H9 (cell line): ENCODE measurements at regions not wholly inside any gene's neighbourhood (a gene's known extent, or its start where the extent isn't known, plus 50 kb on each side); places are given as distances from the start of the nearest gene placed in this dataset.

Experiments used
- DNase-seq: peaks from one replicate; pipeline ENCODE4 v3.0.0-alpha.2; 2017
- H2AFZ ChIP-seq: one replicate; pipeline ENCODE4 v1.6.1; 2013; ENCODE audit warnings: mild to moderate bottlenecking, low read length, control low read depth, moderate library complexity
- H2AK5ac ChIP-seq: 2 replicates; pipeline ENCODE4 v1.6.1; 2013; ENCODE audit warnings: low read length, control low read depth, mixed read lengths; ENCODE audit not compliant: insufficient read length
- H2BK120ac ChIP-seq: one replicate; pipeline ENCODE4 v1.6.1; 2013; ENCODE audit warnings: low read depth, mild to moderate bottlenecking, low read length, control low read depth, inconsistent platforms; ENCODE audit not compliant: poor library complexity, severe bottlenecking
- H2BK12ac ChIP-seq: 2 replicates; pipeline ENCODE4 v1.6.1; 2013; ENCODE audit warnings: low read length, control low read depth, mixed read lengths, low read depth; ENCODE audit not compliant: insufficient read length
- H2BK15ac ChIP-seq: 2 replicates; pipeline ENCODE4 v1.6.1; 2013; ENCODE audit warnings: low read depth, low read length, control low read depth
- H2BK20ac ChIP-seq: one replicate; pipeline ENCODE4 v1.6.1; 2013; ENCODE audit warnings: low read depth, mild to moderate bottlenecking, low read length, control low read depth, inconsistent platforms; ENCODE audit not compliant: poor library complexity, severe bottlenecking
- H2BK5ac ChIP-seq: 2 replicates; pipeline ENCODE4 v1.6.1; 2013; ENCODE audit warnings: low read length, control low read depth, mixed read lengths; ENCODE audit not compliant: insufficient read length
- H3K14ac ChIP-seq: 2 replicates; pipeline ENCODE4 v1.6.1; 2013; ENCODE audit warnings: low read length, control low read depth; ENCODE audit not compliant: insufficient read depth
- H3K18ac ChIP-seq: 2 replicates; pipeline ENCODE4 v1.6.1; 2013; ENCODE audit warnings: low read depth, mild to moderate bottlenecking, mixed read lengths, low read length, control low read depth; ENCODE audit not compliant: insufficient read length
- H3K23ac ChIP-seq: 2 replicates; pipeline ENCODE4 v1.6.1; 2013; ENCODE audit warnings: low read length, control low read depth, mixed read lengths, low read depth; ENCODE audit not compliant: insufficient read length
- H3K23me2 ChIP-seq: 2 replicates; pipeline ENCODE4 v1.6.1; 2013; ENCODE audit warnings: low read depth, mild to moderate bottlenecking, mixed read lengths, low read length, control low read depth; ENCODE audit not compliant: insufficient read length, poor library complexity, severe bottlenecking
- H3K27ac ChIP-seq: 2 replicates; pipeline ENCODE4 v1.5.1; 2013; ENCODE audit warnings: low read length, control low read depth, mixed read lengths, low read depth; ENCODE audit not compliant: insufficient read length
- H3K27me3 ChIP-seq: 2 replicates; pipeline ENCODE4 v1.6.1; 2013; ENCODE audit warnings: low read length, control low read depth, inconsistent platforms; ENCODE audit not compliant: insufficient read depth
- H3K4ac ChIP-seq: 2 replicates; pipeline ENCODE4 v1.6.1; 2013; ENCODE audit warnings: low read depth, mild to moderate bottlenecking, control low read depth, inconsistent platforms, low read length, moderate library complexity
- H3K4me1 ChIP-seq: 2 replicates; pipeline ENCODE4 v1.6.1; 2013; ENCODE audit warnings: low read length, control low read depth, inconsistent platforms; ENCODE audit not compliant: insufficient read depth
- H3K4me2 ChIP-seq: 2 replicates; pipeline ENCODE4 v1.6.1; 2013; ENCODE audit warnings: low read length, control low read depth, mixed read lengths; ENCODE audit not compliant: insufficient read length, insufficient read depth
- H3K56ac ChIP-seq: 2 replicates; pipeline ENCODE4 v1.6.1; 2013; ENCODE audit warnings: low read depth, mild to moderate bottlenecking, mixed read lengths, low read length, control low read depth; ENCODE audit not compliant: insufficient read length
- H3K79me1 ChIP-seq: 2 replicates; pipeline ENCODE4 v1.6.1; 2013; ENCODE audit warnings: low read depth, mild to moderate bottlenecking, moderate library complexity, low read length, control low read depth, inconsistent platforms; ENCODE audit not compliant: insufficient read depth, poor library complexity, severe bottlenecking
- H3K79me2 ChIP-seq: 2 replicates; pipeline ENCODE4 v1.6.1; 2013; ENCODE audit warnings: low read length, control low read depth, inconsistent platforms; ENCODE audit not compliant: insufficient read depth
- H3K9ac ChIP-seq: 2 replicates; pipeline ENCODE4 v1.6.1; 2013; ENCODE audit warnings: low read length, control low read depth, mixed read lengths; ENCODE audit not compliant: insufficient read length; ENCODE audit errors: extremely low read depth
- H3K9me3 ChIP-seq: one replicate; pipeline ENCODE4 v1.6.1; 2013; ENCODE audit warnings: low read depth, low read length, inconsistent platforms; ENCODE audit not compliant: control insufficient read depth
- H3T11ph ChIP-seq: one replicate; pipeline ENCODE4 v1.6.1; 2013; ENCODE audit warnings: mild to moderate bottlenecking, low read length, control low read depth, inconsistent platforms
- H4K20me1 ChIP-seq: one replicate; pipeline ENCODE4 v1.6.1; 2013; ENCODE audit not compliant: control insufficient read depth, insufficient read length, insufficient read depth
- H4K5ac ChIP-seq: 2 replicates; pipeline ENCODE4 v1.6.1; 2013; ENCODE audit warnings: low read depth, mild to moderate bottlenecking, mixed read lengths, low read length, control low read depth; ENCODE audit not compliant: insufficient read length
- H4K8ac ChIP-seq: replicated peaks from 2 replicates; pipeline ENCODE4 v1.6.1; 2013; ENCODE audit warnings: low read length, control low read depth, mixed read lengths, low read depth; ENCODE audit not compliant: insufficient read length
- H4K91ac ChIP-seq: 2 replicates; pipeline ENCODE4 v1.6.1; 2013; ENCODE audit warnings: low read depth, mild to moderate bottlenecking, moderate library complexity, mixed read lengths, low read length, control low read depth; ENCODE audit not compliant: insufficient read length
- H3K27ac Mint-ChIP-seq, 3 experiments: 2 replicates in 2 of 3; 3 replicates in 1 of 3; pipeline ENCODE4 v1.8.0; 2020 to 2021; ENCODE audit warnings: mixed read lengths in 3 of 3, mild to moderate bottlenecking in 1 of 3, moderate library complexity in 1 of 3
- H3K27me3 Mint-ChIP-seq: 2 replicates; pipeline ENCODE4 v1.8.0; 2021; ENCODE audit warnings: low read depth, mild to moderate bottlenecking, moderate library complexity, mixed read lengths
- H3K36me3 Mint-ChIP-seq, 3 experiments: 2 replicates in 2 of 3; 3 replicates in 1 of 3; pipeline ENCODE4 v1.8.0; 2020 to 2021; ENCODE audit warnings: low read depth in 3 of 3, mixed read lengths in 3 of 3; ENCODE audit not compliant: insufficient read depth in 1 of 3
- H3K4me1 Mint-ChIP-seq, 2 experiments: 2 replicates each; pipeline ENCODE4 v1.8.0; 2020; ENCODE audit warnings: mixed read lengths in 2 of 2
- H3K4me3 Mint-ChIP-seq, 2 experiments: 2 replicates in 1 of 2; 3 replicates in 1 of 2; pipeline ENCODE4 v1.8.0; 2020 to 2021; ENCODE audit warnings: mild to moderate bottlenecking in 2 of 2, mixed read lengths in 2 of 2, moderate library complexity in 1 of 2
- H3K9me3 Mint-ChIP-seq, 2 experiments: 2 replicates in 1 of 2; 3 replicates in 1 of 2; pipeline ENCODE4 v1.8.0; 2020; ENCODE audit warnings: mild to moderate bottlenecking in 2 of 2, mixed read lengths in 2 of 2, moderate library complexity in 1 of 2
- WGBS: extraction: QIAGEN DNeasy Blood & Tissue Kit; methylation state at CpG from one replicate; pipeline ENCODE4 v1.1.7; 2013; ENCODE audit warnings: missing lambda C conversion rate, low lambda C conversion rate, mixed read lengths; ENCODE audit not compliant: insufficient read length; ENCODE audit errors: extremely low coverage; 5-methylcytosine and 5-hydroxymethylcytosine counted together
- TF ChIP-seq, protein P1 (sequence below): fragments of 200-600 bp; sonication (generic); conservative IDR thresholded peaks from 3 replicates; pipeline ENCODE4 v1.8.0; 2021; ENCODE audit warnings: antibody characterized with exemption, mild to moderate bottlenecking

DNA sequence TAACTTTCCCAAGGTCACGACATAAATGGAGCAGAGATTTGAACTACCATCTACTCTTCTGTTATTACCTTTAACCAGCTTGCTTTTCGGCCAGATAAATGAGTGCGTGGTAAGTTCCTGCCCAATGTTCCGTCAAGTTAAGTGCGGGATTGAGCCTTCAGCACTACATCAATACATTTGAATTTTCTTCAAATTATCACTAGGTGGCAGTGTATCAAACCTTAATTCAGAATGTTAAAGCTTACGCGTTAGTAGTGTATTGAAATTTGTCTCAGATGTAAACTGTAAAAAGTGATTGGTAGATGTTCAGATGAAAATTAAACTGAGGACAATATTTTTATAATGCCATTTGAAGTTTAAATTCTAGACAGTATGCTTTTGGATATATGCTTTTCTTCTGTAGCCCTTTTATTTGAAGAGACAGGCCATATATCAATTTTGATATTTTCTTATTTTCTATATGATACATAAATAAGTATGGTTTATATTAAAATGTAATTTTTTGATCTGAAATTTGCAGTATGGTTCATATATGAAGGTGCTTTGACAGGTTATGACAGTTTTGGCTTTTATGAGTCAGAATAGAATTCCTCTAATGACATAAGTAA, 681.3 kb downstream of the ADCYAP1 start:
- no peak overlapping the region for H3K4me2 ChIP-seq
- no peak overlapping the region for H2BK120ac ChIP-seq
- H3K14ac ChIP-seq: no peak overlapping the region

More for the DNA sequence above, 681.3 kb downstream of the ADCYAP1 start:
- Mint-ChIP-seq H3K27ac (no peak overlapping the region), H3K4me3 (no peak overlapping the region), H3K4me1 (no peaks in the 10 kb centered on the region; a peak in 1 of 4 replicates), H3K36me3 (no peaks in the 10 kb centered on the region), H3K27me3 (peaks cover 9% of the 10 kb centered on the region), H3K9me3 (no peaks in the 10 kb centered on the region)
- Histone ChIP-seq H3K27ac (no peak overlapping the region), H3K4ac (no peak overlapping the region), H2AK5ac (no peak overlapping the region), H3K9ac (no peak overlapping the region), H3K4me1 (no peaks in the 10 kb centered on the region), H3T11ph (no peak overlapping the region), H4K20me1 (no peaks in the 10 kb centered on the region), H4K8ac (no peak overlapping the region), H2BK5ac (no peak overlapping the region), H3K18ac (no peak overlapping the region), H3K79me1 (no peaks in the 10 kb centered on the region), H3K56ac (no peak overlapping the region), H4K5ac (no peak overlapping the region), H3K27me3 (no peaks in the 10 kb centered on the region), H3K79me2 (no peaks in the 10 kb centered on the region), H2BK20ac (no peak overlapping the region), H2AFZ (no peak overlapping the region), H3K9me3 (no peaks in the 10 kb centered on the region), H4K91ac (no peak overlapping the region), H2BK15ac (no peak overlapping the region), H3K23ac (no peak overlapping the region), H3K23me2 (no peaks in the 10 kb centered on the region), H2BK12ac (no peak overlapping the region)
- no CpG with 5 or more reads among the region's 7 CpGs for WGBS
- no peak for DNase-seq
- TF ChIP-seq, protein P1, sequence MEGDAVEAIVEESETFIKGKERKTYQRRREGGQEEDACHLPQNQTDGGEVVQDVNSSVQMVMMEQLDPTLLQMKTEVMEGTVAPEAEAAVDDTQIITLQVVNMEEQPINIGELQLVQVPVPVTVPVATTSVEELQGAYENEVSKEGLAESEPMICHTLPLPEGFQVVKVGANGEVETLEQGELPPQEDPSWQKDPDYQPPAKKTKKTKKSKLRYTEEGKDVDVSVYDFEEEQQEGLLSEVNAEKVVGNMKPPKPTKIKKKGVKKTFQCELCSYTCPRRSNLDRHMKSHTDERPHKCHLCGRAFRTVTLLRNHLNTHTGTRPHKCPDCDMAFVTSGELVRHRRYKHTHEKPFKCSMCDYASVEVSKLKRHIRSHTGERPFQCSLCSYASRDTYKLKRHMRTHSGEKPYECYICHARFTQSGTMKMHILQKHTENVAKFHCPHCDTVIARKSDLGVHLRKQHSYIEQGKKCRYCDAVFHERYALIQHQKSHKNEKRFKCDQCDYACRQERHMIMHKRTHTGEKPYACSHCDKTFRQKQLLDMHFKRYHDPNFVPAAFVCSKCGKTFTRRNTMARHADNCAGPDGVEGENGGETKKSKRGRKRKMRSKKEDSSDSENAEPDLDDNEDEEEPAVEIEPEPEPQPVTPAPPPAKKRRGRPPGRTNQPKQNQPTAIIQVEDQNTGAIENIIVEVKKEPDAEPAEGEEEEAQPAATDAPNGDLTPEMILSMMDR: peak; percentile 71
